ENCODE measurements at regions not wholly inside any gene's neighbourhood (a gene's known extent, or its start where the extent isn't known, plus 50 kb on each side); places are given as distances from the start of the nearest gene placed in this dataset.

GRCh38 chr6:80922916-80923455 is 816.5 kb downstream of the BCKDHB start:
- TF ChIP-seq USF2 (CRISPR knock-in tag; IDR thresholded peaks at IDR 0.05) (no peak), ATF3 (CRISPR knock-in tag; conservative IDR thresholded peaks at IDR 0.05) (no peak), NR1H2 (CRISPR knock-in tag; IDR thresholded peaks at IDR 0.05) (no peak), PREB (CRISPR knock-in tag; IDR thresholded peaks at IDR 0.05; ENCODE audit: borderline replicate concordance) (no peak), CTCF (IDR thresholded peaks at IDR 0.05) (no peak), GABPB1 (CRISPR knock-in tag; IDR thresholded peaks at IDR 0.05) (no peak), ATF1 (CRISPR knock-in tag; IDR thresholded peaks at IDR 0.05) (no peak), FOXJ3 (CRISPR knock-in tag; IDR thresholded peaks at IDR 0.05; ENCODE audit: borderline replicate concordance) (no peak), MXD4 (CRISPR knock-in tag; IDR thresholded peaks at IDR 0.05; ENCODE audit: borderline replicate concordance) (no peak), CDX4 (CRISPR knock-in tag; IDR thresholded peaks at IDR 0.05; ENCODE audit: borderline replicate concordance) (no peak), IRF1 (CRISPR knock-in tag; IDR thresholded peaks at IDR 0.05) (no peak)

Data from WTC11 (cell line).